Hepatocyte (in vitro differentiated cells): ENCODE measurements at regions not wholly inside any gene's neighbourhood (a gene's known extent, or its start where the extent isn't known, plus 50 kb on each side); places are given as distances from the start of the nearest gene placed in this dataset.

Source experiments
- DNase-seq: peaks from one replicate; pipeline ENCODE4 v3.0.0-alpha.2; 2016; ENCODE audit warnings: low spot score
- H2AFZ ChIP-seq: fragments of 200-600 bp; sonication (generic); 2 replicates; pipeline ENCODE4 v1.6.0; 2016; ENCODE audit warnings: antibody characterized with exemption, mild to moderate bottlenecking
- H3K27ac ChIP-seq: fragments of 200-600 bp; sonication (generic); 2 replicates; pipeline ENCODE4 v1.5.1; 2016; ENCODE audit warnings: mild to moderate bottlenecking
- H3K27me3 ChIP-seq: fragments of 200-600 bp; sonication (generic); 2 replicates; pipeline ENCODE4 v1.6.1; 2016
- H3K36me3 ChIP-seq: fragments of 200-600 bp; sonication (generic); replicated peaks from 2 replicates; pipeline ENCODE4 v1.5.1; 2016; ENCODE audit warnings: low read depth; ENCODE audit not compliant: insufficient read depth
- H3K4me1 ChIP-seq: fragments of 200-600 bp; sonication (generic); 2 replicates; pipeline ENCODE4 v1.5.1; 2016; ENCODE audit warnings: mild to moderate bottlenecking, moderate library complexity; ENCODE audit not compliant: insufficient read depth
- H3K4me2 ChIP-seq: fragments of 200-600 bp; sonication (generic); 2 replicates; pipeline ENCODE4 v1.6.0; 2016
- H3K4me3 ChIP-seq: fragments of 200-600 bp; sonication (generic); 2 replicates; pipeline ENCODE4 v1.5.1; 2016; ENCODE audit warnings: mild to moderate bottlenecking
- H3K79me2 ChIP-seq: fragments of 200-600 bp; sonication (generic); 2 replicates; pipeline ENCODE4 v1.6.0; 2017; ENCODE audit warnings: mild to moderate bottlenecking
- H3K9me2 ChIP-seq: fragments of 200-600 bp; sonication (generic); replicated peaks from 2 replicates; pipeline ENCODE4 v1.6.0; 2017; ENCODE audit warnings: mild to moderate bottlenecking; ENCODE audit not compliant: insufficient read depth
- H3K9me3 ChIP-seq: fragments of 200-600 bp; sonication (generic); 2 replicates; pipeline ENCODE4 v1.5.1; 2016; ENCODE audit warnings: low read depth, mild to moderate bottlenecking
- H4K20me1 ChIP-seq: fragments of 200-600 bp; sonication (generic); 2 replicates; pipeline ENCODE4 v1.6.0; 2016; ENCODE audit warnings: mild to moderate bottlenecking; ENCODE audit not compliant: insufficient read depth, poor library complexity, severe bottlenecking
- EZH2 ChIP-seq: fragments of 200-600 bp; sonication (generic); IDR thresholded peaks from 2 replicates; pipeline ENCODE4 v1.6.1; 2016; ENCODE audit warnings: antibody characterized with exemption, mild to moderate bottlenecking, borderline replicate concordance
- EZH2phosphoT487 ChIP-seq: fragments of 200-600 bp; sonication (generic); IDR thresholded peaks from one replicate; pipeline ENCODE4 v1.6.1; 2018; ENCODE audit warnings: antibody characterized with exemption, mild to moderate bottlenecking, low read depth, moderate library complexity; ENCODE audit not compliant: unreplicated experiment, severe bottlenecking
- WGBS: methylation state at CpG from one replicate; pipeline ENCODE4 v1.1.6; 2016; ENCODE audit warnings: low lambda C conversion rate; ENCODE audit errors: missing lambda C conversion rate; 5-methylcytosine and 5-hydroxymethylcytosine counted together
- TF ChIP-seq, protein P1 (sequence below): fragments of 200-600 bp; sonication (generic); IDR thresholded peaks from 2 replicates; pipeline ENCODE4 v1.5.1; 2016; ENCODE audit warnings: antibody characterized with exemption, mild to moderate bottlenecking; ENCODE audit not compliant: poor library complexity

DNA sequence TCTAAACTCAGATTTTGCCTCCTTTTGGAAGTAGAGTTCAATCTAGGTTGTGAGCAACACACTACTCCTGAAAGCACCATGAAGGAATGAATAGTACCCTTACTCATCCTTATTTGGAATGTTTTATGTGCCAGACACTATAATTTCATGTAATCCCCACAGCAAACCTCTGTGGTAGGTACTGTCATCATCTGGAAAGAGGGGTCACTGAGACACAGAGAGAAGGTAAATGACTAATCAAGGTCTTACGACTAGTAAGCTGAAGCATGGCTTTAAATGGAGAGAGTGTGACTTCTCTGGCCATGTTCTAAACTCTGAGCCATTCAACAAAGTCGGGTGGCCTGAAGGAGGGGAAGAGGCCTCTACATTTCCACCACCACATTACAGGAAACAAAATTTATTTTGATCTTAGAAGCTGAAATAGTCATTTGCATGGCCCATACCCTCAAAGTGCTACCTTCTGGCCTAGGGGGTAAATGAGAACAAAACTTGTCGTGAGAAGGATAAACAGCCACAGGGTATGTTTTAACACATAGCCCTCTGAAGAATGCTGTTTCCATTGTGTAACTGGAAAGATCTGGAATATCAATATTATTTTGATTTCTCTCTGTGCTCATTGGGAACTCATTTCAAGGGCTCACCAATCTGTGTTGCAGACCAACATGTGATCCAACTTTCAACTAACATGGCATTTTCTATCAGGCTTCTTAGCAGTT is 180.8 kb upstream of the RFC3 start:
- Histone ChIP-seq H3K4me3 (no peak overlapping the region), H3K9me2 (no peaks in the 10 kb centered on the region), H3K36me3 (no peaks in the 10 kb centered on the region), H3K27ac (no peak overlapping the region), H3K9me3 (no peaks in the 10 kb centered on the region), H2AFZ (no peak overlapping the region), H3K27me3 (no peaks in the 10 kb centered on the region), H4K20me1 (no peaks in the 10 kb centered on the region), H3K4me1 (peaks cover 15% of the 10 kb centered on the region), H3K79me2 (no peaks in the 10 kb centered on the region), H3K4me2 (no peak overlapping the region)
- TF ChIP-seq, protein P1, sequence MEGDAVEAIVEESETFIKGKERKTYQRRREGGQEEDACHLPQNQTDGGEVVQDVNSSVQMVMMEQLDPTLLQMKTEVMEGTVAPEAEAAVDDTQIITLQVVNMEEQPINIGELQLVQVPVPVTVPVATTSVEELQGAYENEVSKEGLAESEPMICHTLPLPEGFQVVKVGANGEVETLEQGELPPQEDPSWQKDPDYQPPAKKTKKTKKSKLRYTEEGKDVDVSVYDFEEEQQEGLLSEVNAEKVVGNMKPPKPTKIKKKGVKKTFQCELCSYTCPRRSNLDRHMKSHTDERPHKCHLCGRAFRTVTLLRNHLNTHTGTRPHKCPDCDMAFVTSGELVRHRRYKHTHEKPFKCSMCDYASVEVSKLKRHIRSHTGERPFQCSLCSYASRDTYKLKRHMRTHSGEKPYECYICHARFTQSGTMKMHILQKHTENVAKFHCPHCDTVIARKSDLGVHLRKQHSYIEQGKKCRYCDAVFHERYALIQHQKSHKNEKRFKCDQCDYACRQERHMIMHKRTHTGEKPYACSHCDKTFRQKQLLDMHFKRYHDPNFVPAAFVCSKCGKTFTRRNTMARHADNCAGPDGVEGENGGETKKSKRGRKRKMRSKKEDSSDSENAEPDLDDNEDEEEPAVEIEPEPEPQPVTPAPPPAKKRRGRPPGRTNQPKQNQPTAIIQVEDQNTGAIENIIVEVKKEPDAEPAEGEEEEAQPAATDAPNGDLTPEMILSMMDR = no peak
- TF ChIP-seq EZH2 (no peak), EZH2phosphoT487 (no peak)
- DNase-seq = no peak
- WGBS = 82% methylated on average over 3 of the region's 3 CpGs

DNA sequence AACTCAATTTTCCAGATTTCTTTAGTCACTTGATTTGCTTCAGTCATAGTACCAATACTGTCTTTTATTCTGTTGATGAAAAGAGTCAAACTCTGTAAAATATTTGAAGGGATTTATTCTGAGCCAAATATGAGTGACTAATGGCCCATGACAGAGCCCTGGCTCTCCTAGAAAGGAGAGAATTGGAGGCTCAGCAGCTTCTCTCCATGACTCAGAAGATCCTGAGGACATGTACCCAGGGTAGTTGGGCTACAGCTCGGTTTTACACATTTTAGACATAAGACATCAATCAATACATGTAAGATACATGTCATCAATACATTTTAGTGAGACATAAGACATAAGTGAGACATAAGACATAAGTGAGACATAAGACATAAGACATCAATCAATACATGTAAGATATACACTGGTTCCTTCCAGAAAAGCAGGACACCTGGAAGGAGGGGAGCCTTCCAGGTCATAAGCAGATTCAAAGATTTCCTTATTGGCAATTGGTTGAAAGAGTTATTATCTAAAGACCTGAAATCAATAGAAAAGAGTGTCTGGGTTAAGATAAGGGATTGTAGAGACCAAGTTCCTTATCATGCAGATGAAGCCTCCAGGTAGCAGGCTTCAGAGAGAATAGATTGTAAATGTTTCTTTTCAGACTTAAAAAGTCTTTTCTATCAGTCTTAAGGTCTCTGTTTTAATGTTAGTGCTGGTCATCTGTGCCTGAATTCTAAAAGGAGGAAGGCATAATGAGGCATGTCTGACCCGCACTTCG is 179.8 kb upstream of the RFC3 start:
- 71% methylated on average over 3 of the region's 3 CpGs for WGBS
- peaks cover 23% of the 10 kb centered on the region for H3K4me1 ChIP-seq
- TF ChIP-seq EZH2 (no peak), EZH2phosphoT487 (no peak)
- TF ChIP-seq, protein P1 = no peak
- H3K9me3 ChIP-seq = no peaks in the 10 kb centered on the region
- H3K36me3 ChIP-seq = no peaks in the 10 kb centered on the region
- H4K20me1 ChIP-seq = no peaks in the 10 kb centered on the region
- no peaks in the 10 kb centered on the region for H3K27me3 ChIP-seq
- H3K27ac ChIP-seq = peak overlapping the region; percentile 39
- H3K4me2 ChIP-seq = no peak overlapping the region
- no peak overlapping the region for H3K4me3 ChIP-seq
- no peaks in the 10 kb centered on the region for H3K79me2 ChIP-seq
- H3K9me2 ChIP-seq = no peaks in the 10 kb centered on the region
- no peak for DNase-seq
- no peak overlapping the region for H2AFZ ChIP-seq

DNA sequence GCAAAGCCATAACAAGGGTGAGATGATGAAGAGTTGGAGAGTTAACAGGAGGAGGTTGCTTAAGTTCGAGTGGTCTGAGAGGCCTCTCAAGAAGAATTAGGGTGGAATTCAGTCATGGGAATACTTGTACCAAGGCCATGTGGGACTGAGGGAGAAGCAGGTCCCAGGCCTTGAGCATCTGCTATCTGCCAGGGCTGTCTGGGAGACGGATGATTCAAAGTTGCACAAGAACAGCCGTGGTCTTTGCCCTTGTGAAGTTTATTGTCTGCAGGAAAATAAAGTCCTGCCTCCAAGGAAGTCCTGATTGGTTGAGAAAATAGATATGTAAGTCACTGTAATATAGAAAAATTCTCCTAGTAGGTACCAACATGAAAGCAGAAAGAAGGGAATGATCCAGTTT is 178.8 kb upstream of the RFC3 start:
- H3K79me2 ChIP-seq = no peaks in the 10 kb centered on the region
- H3K27me3 ChIP-seq = no peaks in the 10 kb centered on the region
- H2AFZ ChIP-seq = no peak overlapping the region
- peak; percentile 62 for DNase-seq
- no peak overlapping the region for H3K4me2 ChIP-seq
- H3K27ac ChIP-seq = peak overlapping the region; percentile 39
- H3K36me3 ChIP-seq = no peaks in the 10 kb centered on the region
- H3K4me1 ChIP-seq = peaks cover 32% of the 10 kb centered on the region
- no peak overlapping the region for H3K4me3 ChIP-seq
- no peaks in the 10 kb centered on the region for H3K9me3 ChIP-seq
- TF ChIP-seq, protein P1 = no peak
- no peak for TF ChIP-seq EZH2phosphoT487
- TF ChIP-seq EZH2 = no peak
- WGBS = 36% methylated on average over 3 of the region's 3 CpGs
- no peaks in the 10 kb centered on the region for H4K20me1 ChIP-seq
- H3K9me2 ChIP-seq = no peaks in the 10 kb centered on the region
